ENCODE measurements at regions not wholly inside any gene's neighbourhood (a gene's known extent, or its start where the extent isn't known, plus 50 kb on each side); places are given as distances from the start of the nearest gene placed in this dataset.
A peak's percentile ranks its signal among the peaks of the same experiment; 100 is the strongest.

DNA sequence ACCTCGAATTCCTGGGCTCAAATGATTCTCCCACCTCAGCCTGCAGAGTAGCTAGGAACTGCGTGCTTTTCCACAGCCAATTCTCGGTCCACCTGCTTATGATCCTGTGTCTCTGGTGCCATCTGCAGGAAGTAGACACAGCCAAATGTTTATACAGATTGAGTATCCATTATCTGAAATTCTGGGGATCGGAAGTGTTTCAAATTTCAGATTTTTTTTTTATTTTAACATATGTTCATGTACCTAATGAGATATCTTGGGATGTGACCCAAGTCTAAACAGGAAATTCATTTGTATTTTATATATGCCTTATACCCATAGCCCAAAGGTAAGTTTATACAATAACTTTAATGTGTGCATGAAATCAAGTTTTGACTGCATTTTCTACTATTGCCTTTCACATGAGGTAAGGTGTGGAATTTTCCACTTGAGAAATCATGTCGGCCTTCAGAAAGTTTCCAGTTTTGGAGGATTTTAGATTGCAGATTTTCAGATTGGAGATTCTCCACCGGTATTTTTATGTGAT is 89.5 kb downstream of the ESM1 start:
- H3K9me3 Mint-ChIP-seq, result no peaks in the 10 kb centered on the region
- DNase-seq (peak; percentile 25), ATAC-seq (peak; percentile 53)
- H3K27me3 Mint-ChIP-seq, result peaks cover 47% of the 10 kb centered on the region
- TF ChIP-seq, protein P1, sequence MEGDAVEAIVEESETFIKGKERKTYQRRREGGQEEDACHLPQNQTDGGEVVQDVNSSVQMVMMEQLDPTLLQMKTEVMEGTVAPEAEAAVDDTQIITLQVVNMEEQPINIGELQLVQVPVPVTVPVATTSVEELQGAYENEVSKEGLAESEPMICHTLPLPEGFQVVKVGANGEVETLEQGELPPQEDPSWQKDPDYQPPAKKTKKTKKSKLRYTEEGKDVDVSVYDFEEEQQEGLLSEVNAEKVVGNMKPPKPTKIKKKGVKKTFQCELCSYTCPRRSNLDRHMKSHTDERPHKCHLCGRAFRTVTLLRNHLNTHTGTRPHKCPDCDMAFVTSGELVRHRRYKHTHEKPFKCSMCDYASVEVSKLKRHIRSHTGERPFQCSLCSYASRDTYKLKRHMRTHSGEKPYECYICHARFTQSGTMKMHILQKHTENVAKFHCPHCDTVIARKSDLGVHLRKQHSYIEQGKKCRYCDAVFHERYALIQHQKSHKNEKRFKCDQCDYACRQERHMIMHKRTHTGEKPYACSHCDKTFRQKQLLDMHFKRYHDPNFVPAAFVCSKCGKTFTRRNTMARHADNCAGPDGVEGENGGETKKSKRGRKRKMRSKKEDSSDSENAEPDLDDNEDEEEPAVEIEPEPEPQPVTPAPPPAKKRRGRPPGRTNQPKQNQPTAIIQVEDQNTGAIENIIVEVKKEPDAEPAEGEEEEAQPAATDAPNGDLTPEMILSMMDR (IDR thresholded peaks at IDR 0.05), result peak; percentile 51
- H3K36me3 Mint-ChIP-seq (ENCODE audit: low read depth), result no peaks in the 10 kb centered on the region
- no peak overlapping the region for H3K27ac Mint-ChIP-seq
- no peak overlapping the region for H3K4me3 Mint-ChIP-seq
- ChIA-PET POLR2A (interaction anchor here (0.8 kb wide), 1 partner anchor 10 kb away, joined by 4 read pairs; no protein-coding TSS in a partner anchor), CTCF (interaction anchor here (0.6 to 2.8 kb wide), 16 partner anchors 9 to 406 kb away, joined by 3 to 13 read pairs (median 4); partner anchors contain the start of genes GPX8 and SNX18)
- peaks cover 5% of the 10 kb centered on the region for H3K4me1 Mint-ChIP-seq (ENCODE audit: low read depth)
- intact Hi-C loops (cut with micrococcal nuclease), result no loop called here

DNA sequence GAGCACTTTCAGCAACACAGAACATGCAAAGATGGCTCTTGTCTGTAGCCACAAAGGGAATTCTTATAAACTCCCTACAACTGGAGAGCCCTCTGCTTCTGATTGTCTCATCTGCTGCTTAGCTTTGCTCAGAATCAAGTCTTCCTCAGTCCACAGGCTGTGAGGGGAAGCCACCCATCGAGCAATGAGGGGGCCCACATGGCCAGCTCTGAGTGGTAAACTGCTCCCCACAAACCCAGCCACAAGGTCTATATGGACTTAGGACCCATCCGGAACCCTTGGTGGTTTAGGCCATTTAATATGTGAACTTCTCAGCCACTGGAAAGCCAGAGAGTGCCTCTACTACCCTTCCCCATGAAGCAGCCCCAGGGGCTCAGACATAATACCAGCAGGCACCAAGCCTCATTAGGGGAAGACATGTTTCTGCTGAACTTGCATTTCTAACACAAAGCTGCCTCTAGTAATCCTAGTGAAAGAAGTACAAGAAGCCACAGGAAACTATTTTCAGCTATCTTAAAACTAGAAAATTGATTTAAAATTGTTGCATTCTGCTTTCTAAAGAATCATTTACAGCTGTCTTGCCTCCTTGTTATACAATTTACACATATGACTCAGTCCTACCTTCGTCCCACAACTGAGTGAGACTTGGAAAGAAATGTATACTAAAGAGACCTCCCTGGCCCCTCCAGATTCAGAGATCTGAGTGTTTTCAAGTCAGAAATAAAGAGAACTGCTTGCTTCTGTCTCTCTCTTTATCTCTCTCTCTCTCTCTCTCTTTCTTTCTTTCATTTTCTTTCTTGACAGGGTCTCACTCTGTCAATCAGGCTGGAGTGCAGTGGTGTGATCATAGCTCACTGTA is 90.2 kb downstream of the ESM1 start:
- intact Hi-C loops (cut with micrococcal nuclease), result no loop called here
- no peak overlapping the region for H3K27ac Mint-ChIP-seq

DNA sequence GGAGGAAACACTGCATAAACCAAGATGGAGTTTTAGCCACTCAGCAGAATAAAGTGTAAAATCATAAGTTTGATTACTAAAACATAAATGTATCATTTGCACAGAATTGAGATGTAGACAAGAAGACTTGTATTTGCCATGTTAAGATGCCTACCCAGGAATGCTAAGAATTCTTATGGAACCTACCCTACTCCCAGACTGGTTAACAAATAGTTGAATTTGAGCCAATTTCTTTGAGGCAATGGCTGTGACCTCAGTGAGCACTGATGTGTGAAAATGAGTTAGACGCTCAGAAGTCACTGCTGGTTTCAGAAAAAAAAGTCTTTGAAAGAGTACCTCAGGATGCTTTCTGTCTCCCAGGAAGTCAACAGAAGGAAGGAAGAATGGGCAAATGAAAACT is 95.6 kb downstream of the ESM1 start:
- Mint-ChIP-seq H3K27me3 (peaks cover 47% of the 10 kb centered on the region), H3K4me3 (no peak overlapping the region), H3K4me1 (ENCODE audit: low read depth) (no peaks in the 10 kb centered on the region), H3K36me3 (ENCODE audit: low read depth) (no peaks in the 10 kb centered on the region), H3K27ac (no peak overlapping the region), H3K9me3 (no peaks in the 10 kb centered on the region)
- CTCF ChIA-PET, result interaction anchor here (1.3 to 2.6 kb wide), 3 partner anchors 16 to 122 kb away, joined by 3 to 9 read pairs (median 4); no protein-coding TSS in a partner anchor
- DNase-seq (no peak), ATAC-seq (no peak)
- POLR2A ChIA-PET, result interaction anchor here (0.7 kb wide), 1 partner anchor 18 kb away, joined by 3 read pairs; no protein-coding TSS in a partner anchor
- intact Hi-C loops (cut with micrococcal nuclease), result no loop called here
- TF ChIP-seq, protein P1 (IDR thresholded peaks at IDR 0.05), result no peak

More for the DNA sequence above, 90.2 kb downstream of the ESM1 start:
- DNase-seq (no peak), ATAC-seq (peak; percentile 49)
- Mint-ChIP-seq H3K4me1 (ENCODE audit: low read depth) (peaks cover 5% of the 10 kb centered on the region), H3K4me3 (no peak overlapping the region), H3K9me3 (no peaks in the 10 kb centered on the region), H3K27me3 (peaks cover 46% of the 10 kb centered on the region), H3K36me3 (ENCODE audit: low read depth) (no peaks in the 10 kb centered on the region)
- POLR2A ChIA-PET, result interaction anchor here (0.8 kb wide), 1 partner anchor 10 kb away, joined by 4 read pairs; no protein-coding TSS in a partner anchor
- CTCF ChIA-PET, result interaction anchor here (0.6 to 2.8 kb wide), 17 partner anchors 8 to 406 kb away, joined by 3 to 13 read pairs (median 3); partner anchors contain the start of genes CCNO, GPX8 and SNX18
- TF ChIP-seq, protein P1 (IDR thresholded peaks at IDR 0.05), result no peak

DNA sequence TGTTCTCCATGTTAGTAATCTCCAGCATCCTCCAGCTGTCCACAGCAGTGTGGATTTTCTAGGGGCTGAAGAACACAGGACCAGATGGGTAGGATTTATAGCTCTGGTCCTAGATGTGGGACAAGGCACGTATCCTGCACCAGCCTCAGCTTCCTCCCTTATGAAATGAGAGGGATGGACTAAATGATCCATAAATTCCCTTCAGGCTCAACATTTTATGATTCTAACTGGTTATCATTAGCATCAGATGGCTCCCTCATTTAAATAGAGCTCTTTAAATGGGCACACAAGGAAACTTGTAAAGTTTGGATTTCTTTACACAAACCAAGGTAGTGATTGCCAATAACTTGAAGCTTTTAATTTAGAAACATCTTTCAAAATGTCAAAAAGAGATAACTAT is 97.7 kb downstream of the ESM1 start:
- Mint-ChIP-seq H3K27me3 (peaks cover 56% of the 10 kb centered on the region), H3K27ac (no peak overlapping the region), H3K36me3 (ENCODE audit: low read depth) (no peaks in the 10 kb centered on the region), H3K4me3 (no peak overlapping the region), H3K4me1 (ENCODE audit: low read depth) (peaks cover 6% of the 10 kb centered on the region), H3K9me3 (no peaks in the 10 kb centered on the region)
- POLR2A ChIA-PET, result no interaction called here
- TF ChIP-seq, protein P1 (IDR thresholded peaks at IDR 0.05), result no peak
- ATAC-seq (no peak), DNase-seq (no peak)
- intact Hi-C loops (cut with micrococcal nuclease), result no loop called here
- CTCF ChIA-PET, result interaction anchor here (0.7 to 3.5 kb wide), 5 partner anchors 16 to 272 kb away, joined by 4 to 23 read pairs (median 5); partner anchors contain the start of gene GPX8

Data from activated CD8-positive, alpha-beta T cell treated with anti-CD3 and anti-CD28 coated beads for 36 hours (primary cell).